GM23248 (cell line): ENCODE measurements at regions not wholly inside any gene's neighbourhood (a gene's known extent, or its start where the extent isn't known, plus 50 kb on each side); places are given as distances from the start of the nearest gene placed in this dataset.

ENCODE experiments used
- DNase-seq: peaks from one replicate; pipeline ENCODE4 v3.0.0-alpha.2; 2015
- H2AFZ ChIP-seq: fragments of 200-600 bp; sonication (generic); 2 replicates; pipeline ENCODE4 v1.6.1; 2016; ENCODE audit warnings: antibody characterized with exemption
- H3F3A ChIP-seq: fragments of 200-600 bp; sonication (generic); 2 replicates; pipeline ENCODE4 v1.6.1; 2016; ENCODE audit warnings: mild to moderate bottlenecking, antibody characterized with exemption, mixed run types; ENCODE audit not compliant: insufficient read depth
- H3K27ac ChIP-seq: fragments of 200-600 bp; sonication (generic); 2 replicates; pipeline ENCODE4 v1.5.1; 2016; ENCODE audit warnings: mild to moderate bottlenecking
- H3K27me3 ChIP-seq: fragments of 200-600 bp; sonication (generic); replicated peaks from 2 replicates; pipeline ENCODE4 v1.6.1; 2016; ENCODE audit warnings: mild to moderate bottlenecking; ENCODE audit not compliant: insufficient read depth
- H3K36me3 ChIP-seq: fragments of 200-600 bp; sonication (generic); 2 replicates; pipeline ENCODE4 v1.6.1; 2016; ENCODE audit warnings: low read depth, mild to moderate bottlenecking
- H3K4me1 ChIP-seq: fragments of 200-600 bp; sonication (generic); 2 replicates; pipeline ENCODE4 v1.6.1; 2016; ENCODE audit warnings: mild to moderate bottlenecking; ENCODE audit not compliant: insufficient read depth
- H3K4me2 ChIP-seq: fragments of 200-600 bp; sonication (generic); one replicate; pipeline ENCODE4 v1.6.1; 2016; ENCODE audit warnings: mild to moderate bottlenecking; ENCODE audit not compliant: unreplicated experiment
- H3K4me3 ChIP-seq: fragments of 200-600 bp; sonication (generic); 2 replicates; pipeline ENCODE4 v1.5.1; 2016; ENCODE audit warnings: mild to moderate bottlenecking
- H3K79me2 ChIP-seq: fragments of 200-600 bp; sonication (generic); 2 replicates; pipeline ENCODE4 v1.6.1; 2016; ENCODE audit warnings: mild to moderate bottlenecking; ENCODE audit not compliant: insufficient read depth
- H3K9ac ChIP-seq: fragments of 200-600 bp; sonication (generic); 2 replicates; pipeline ENCODE4 v1.6.1; 2016; ENCODE audit warnings: mild to moderate bottlenecking
- H3K9me2 ChIP-seq: fragments of 200-600 bp; sonication (generic); 2 replicates; pipeline ENCODE4 v1.6.1; 2016; ENCODE audit warnings: mixed run types, mild to moderate bottlenecking, moderate library complexity; ENCODE audit not compliant: insufficient read depth
- H3K9me3 ChIP-seq: fragments of 200-600 bp; sonication (generic); one replicate; pipeline ENCODE4 v1.6.1; 2017; ENCODE audit warnings: low read depth
- H4K20me1 ChIP-seq: fragments of 200-600 bp; sonication (generic); 2 replicates; pipeline ENCODE4 v1.6.0; 2016; ENCODE audit not compliant: insufficient read depth
- EZH2 ChIP-seq: fragments of 200-600 bp; sonication (generic); IDR thresholded peaks from 2 replicates; pipeline ENCODE4 v1.6.1; 2018; ENCODE audit warnings: antibody characterized with exemption, mild to moderate bottlenecking; ENCODE audit not compliant: insufficient read depth, poor library complexity, severe bottlenecking
- EZH2phosphoT487 ChIP-seq: fragments of 200-600 bp; sonication (generic); IDR thresholded peaks from 2 replicates; pipeline ENCODE4 v1.6.1; 2018; ENCODE audit warnings: antibody characterized with exemption, moderate library complexity, mild to moderate bottlenecking, low read depth; ENCODE audit not compliant: insufficient read depth
- WGBS, 2 experiments: methylation state at CpG; one replicate each; pipeline ENCODE4 v1.1.6; 2015 to 2017; ENCODE audit warnings: low lambda C conversion rate in 2 of 2, low coverage in 1 of 2; ENCODE audit errors: missing lambda C conversion rate in 2 of 2; 5-methylcytosine and 5-hydroxymethylcytosine counted together
- in situ Hi-C: fragments of 300-500 bp; cut with MboI; formaldehyde crosslinking; loops from 2 replicates; pipeline ENCODE4 v1.15.0; 2020

GRCh38 chr2:160893581-160893980 lies 266.6 kb upstream of the TANK start:
- no peaks in the 10 kb centered on the region for H3F3A ChIP-seq
- no peaks in the 10 kb centered on the region for H4K20me1 ChIP-seq
- H3K9me3 ChIP-seq: no peaks in the 10 kb centered on the region
- no peaks in the 10 kb centered on the region for H3K36me3 ChIP-seq
- no peak overlapping the region for H2AFZ ChIP-seq
- H3K79me2 ChIP-seq: no peaks in the 10 kb centered on the region
- DNase-seq: no peak
- no peaks in the 10 kb centered on the region for H3K27me3 ChIP-seq
- no peak overlapping the region for H3K9ac ChIP-seq
- H3K27ac ChIP-seq: no peak overlapping the region
- in situ Hi-C loops: no loop called here
- H3K4me2 ChIP-seq: no peak overlapping the region
- 77 to 82% methylated on average over 8 of the region's 8 CpGs for WGBS, 2 experiments
- TF ChIP-seq EZH2: no peak
- TF ChIP-seq EZH2phosphoT487: no peak
- H3K4me1 ChIP-seq: no peaks in the 10 kb centered on the region
- no peak overlapping the region for H3K4me3 ChIP-seq
- no peaks in the 10 kb centered on the region for H3K9me2 ChIP-seq

- Histone ChIP-seq H2AFZ (no peak overlapping the region), H3K27ac (no peak overlapping the region), H3K9me2 (no peaks in the 10 kb centered on the region), H3K4me3 (no peak overlapping the region), H3F3A (no peaks in the 10 kb centered on the region), H3K27me3 (no peaks in the 10 kb centered on the region), H3K79me2 (no peaks in the 10 kb centered on the region), H3K4me1 (no peaks in the 10 kb centered on the region), H3K9me3 (no peaks in the 10 kb centered on the region), H3K36me3 (no peaks in the 10 kb centered on the region), H3K9ac (no peak overlapping the region), H3K4me2 (no peak overlapping the region), H4K20me1 (no peaks in the 10 kb centered on the region)
- TF ChIP-seq EZH2: no peak
- no peak for TF ChIP-seq EZH2phosphoT487
- 71 to 76% methylated on average over 6 of the region's 6 CpGs for WGBS, 2 experiments
- DNase-seq: no peak
- in situ Hi-C loops: no loop called here
Observed at GRCh38 chr2:160898581-160899307, 261.5 kb upstream of the TANK start.

GRCh38 chr2:160901613-160902012 lies 258.6 kb upstream of the TANK start:
- 81 to 84% methylated on average over 4 of the region's 4 CpGs for WGBS, 2 experiments

GRCh38 chr2:160905862-160906261 lies 254.4 kb upstream of the TANK start:
- H2AFZ ChIP-seq: no peak overlapping the region
- in situ Hi-C loops: no loop called here
- no peak overlapping the region for H3K9ac ChIP-seq
- H3K27me3 ChIP-seq: no peaks in the 10 kb centered on the region
- TF ChIP-seq EZH2phosphoT487 (no peak), EZH2 (no peak)
- no peaks in the 10 kb centered on the region for H3K9me3 ChIP-seq
- peaks cover 25% of the 10 kb centered on the region for H3F3A ChIP-seq
- no peaks in the 10 kb centered on the region for H4K20me1 ChIP-seq
- no peak for DNase-seq
- H3K4me2 ChIP-seq: no peak overlapping the region
- H3K36me3 ChIP-seq: no peaks in the 10 kb centered on the region
- WGBS, 2 experiments: 51 to 57% methylated on average over 2 of the region's 2 CpGs
- no peaks in the 10 kb centered on the region for H3K9me2 ChIP-seq
- H3K79me2 ChIP-seq: no peaks in the 10 kb centered on the region
- H3K4me1 ChIP-seq: peaks cover 17% of the 10 kb centered on the region
- H3K27ac ChIP-seq: no peak overlapping the region
- no peak overlapping the region for H3K4me3 ChIP-seq

More at GRCh38 chr2:160901613-160902012, 258.6 kb upstream of the TANK start:
- no peak overlapping the region for H2AFZ ChIP-seq
- no peaks in the 10 kb centered on the region for H3K9me2 ChIP-seq
- H3K9ac ChIP-seq: no peak overlapping the region
- TF ChIP-seq EZH2 (no peak), EZH2phosphoT487 (no peak)
- no peaks in the 10 kb centered on the region for H3K79me2 ChIP-seq
- no peaks in the 10 kb centered on the region for H3K36me3 ChIP-seq
- no peaks in the 10 kb centered on the region for H3F3A ChIP-seq
- H3K4me1 ChIP-seq: no peaks in the 10 kb centered on the region
- in situ Hi-C loops: no loop called here
- no peak overlapping the region for H3K4me3 ChIP-seq
- no peak overlapping the region for H3K4me2 ChIP-seq
- no peak overlapping the region for H3K27ac ChIP-seq
- no peak for DNase-seq
- no peaks in the 10 kb centered on the region for H3K9me3 ChIP-seq
- H4K20me1 ChIP-seq: no peaks in the 10 kb centered on the region
- H3K27me3 ChIP-seq: no peaks in the 10 kb centered on the region
